ENCODE measurements at regions not wholly inside any gene's neighbourhood (a gene's known extent, or its start where the extent isn't known, plus 50 kb on each side); places are given as distances from the start of the nearest gene placed in this dataset.

- intact Hi-C loops (cut with DNase I; ENCODE audit: low total_unique reads), result no loop called here
- Histone ChIP-seq H3K27me3 (no peaks in the 10 kb centered on the region), H3K4me1 (peaks cover 0 to 8% (median 5%) of the 10 kb centered on the region in 4 donors), H3K9me3 (no peaks in the 10 kb centered on the region), H3K36me3 (no peaks in the 10 kb centered on the region), H3K27ac (no peak overlapping the region), H3K4me3 (no peak overlapping the region)
- TF ChIP-seq CTCF (IDR thresholded peaks at IDR 0.05), result no peak
- DNase-seq, result no peak
Measured at GRCh38 chr4:159045321-159045720, 57.6 kb upstream of the RAPGEF2 start.

GRCh38 chr4:159046683-159047082, 56.2 kb upstream of the RAPGEF2 start:
- Histone ChIP-seq H3K9me3 (no peaks in the 10 kb centered on the region), H3K27me3 (no peaks in the 10 kb centered on the region), H3K27ac (no peak overlapping the region), H3K4me3 (no peak overlapping the region), H3K36me3 (no peaks in the 10 kb centered on the region), H3K4me1 (peaks cover 0 to 8% (median 5%) of the 10 kb centered on the region in 4 donors)
- no peak for DNase-seq
- TF ChIP-seq CTCF (IDR thresholded peaks at IDR 0.05), result no peak
- intact Hi-C loops (cut with DNase I; ENCODE audit: low total_unique reads), result no loop called here

- H3K27ac ChIP-seq, result no peak overlapping the region
- peak overlapping the region in 1 of 2 donors; percentile 45 for H3K4me3 ChIP-seq
- H3K9me3 ChIP-seq, result no peaks in the 10 kb centered on the region
- DNase-seq, result no peak
- H3K27me3 ChIP-seq, result no peaks in the 10 kb centered on the region
- no peaks in the 10 kb centered on the region for H3K36me3 ChIP-seq
- TF ChIP-seq CTCF (IDR thresholded peaks at IDR 0.05), result no peak
- H3K4me1 ChIP-seq, result peaks cover 0 to 8% (median 5%) of the 10 kb centered on the region in 4 donors
- intact Hi-C loops (cut with DNase I; ENCODE audit: low total_unique reads), result no loop called here
Measured at GRCh38 chr4:159047478-159048165, 55.3 kb upstream of the RAPGEF2 start.

GRCh38 chr4:159048166-159048886, 54.6 kb upstream of the RAPGEF2 start:
- no peak for TF ChIP-seq CTCF (IDR thresholded peaks at IDR 0.05)
- intact Hi-C loops (cut with DNase I; ENCODE audit: low total_unique reads), result no loop called here
- Histone ChIP-seq H3K36me3 (no peaks in the 10 kb centered on the region), H3K27me3 (no peaks in the 10 kb centered on the region), H3K4me1 (peaks cover 0 to 8% (median 5%) of the 10 kb centered on the region in 4 donors), H3K27ac (no peak overlapping the region), H3K9me3 (no peaks in the 10 kb centered on the region), H3K4me3 (peak overlapping the region; percentile 27 to 45)
- DNase-seq, result peak; percentile 57 to 69

GRCh38 chr4:159049780-159050375, 53.0 kb upstream of the RAPGEF2 start:
- Histone ChIP-seq H3K4me3 (no peak overlapping the region), H3K27ac (no peak overlapping the region), H3K27me3 (no peaks in the 10 kb centered on the region), H3K4me1 (peaks cover 0 to 8% (median 5%) of the 10 kb centered on the region in 4 donors), H3K36me3 (no peaks in the 10 kb centered on the region), H3K9me3 (no peaks in the 10 kb centered on the region)
- intact Hi-C loops (cut with DNase I; ENCODE audit: low total_unique reads), result loop anchor here (5.0 kb wide), 1 partner anchor 1478 kb away; no protein-coding TSS in a partner anchor
- DNase-seq, result no peak
- TF ChIP-seq CTCF (IDR thresholded peaks at IDR 0.05), result no peak
